HG02610 (cell line): ENCODE measurements at regions not wholly inside any gene's neighbourhood (a gene's known extent, or its start where the extent isn't known, plus 50 kb on each side); places are given as distances from the start of the nearest gene placed in this dataset.

Source experiments
- ATAC-seq: cut with Tn5 transposase; IDR thresholded peaks from one replicate; pipeline ENCODE4 v1.9.1; 2021; ENCODE audit warnings: mild to moderate bottlenecking, moderate library complexity; ENCODE audit not compliant: unreplicated experiment

DNA sequence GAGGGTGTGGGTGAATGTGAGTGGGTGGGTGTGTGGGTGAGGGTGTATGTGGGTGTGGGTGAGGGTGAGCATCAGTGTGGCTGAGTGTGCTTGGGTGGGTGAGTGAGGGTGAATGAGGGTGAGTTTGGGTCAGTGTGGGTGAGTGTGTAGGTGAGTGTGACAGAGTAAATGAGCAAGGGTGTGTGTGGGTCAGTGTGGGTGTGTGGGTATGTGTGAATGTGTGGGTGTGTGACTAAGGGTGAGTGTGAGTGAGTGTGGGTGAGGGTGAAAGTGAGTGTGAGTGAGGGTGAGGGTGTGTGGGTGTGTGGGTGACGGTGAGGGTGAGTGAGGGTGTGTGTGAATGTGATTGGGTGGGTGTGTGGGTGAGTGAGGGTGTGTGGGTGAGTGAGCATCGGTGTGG, 1676.7 kb upstream of the TENM3 start:
- ATAC-seq, result no peak

DNA sequence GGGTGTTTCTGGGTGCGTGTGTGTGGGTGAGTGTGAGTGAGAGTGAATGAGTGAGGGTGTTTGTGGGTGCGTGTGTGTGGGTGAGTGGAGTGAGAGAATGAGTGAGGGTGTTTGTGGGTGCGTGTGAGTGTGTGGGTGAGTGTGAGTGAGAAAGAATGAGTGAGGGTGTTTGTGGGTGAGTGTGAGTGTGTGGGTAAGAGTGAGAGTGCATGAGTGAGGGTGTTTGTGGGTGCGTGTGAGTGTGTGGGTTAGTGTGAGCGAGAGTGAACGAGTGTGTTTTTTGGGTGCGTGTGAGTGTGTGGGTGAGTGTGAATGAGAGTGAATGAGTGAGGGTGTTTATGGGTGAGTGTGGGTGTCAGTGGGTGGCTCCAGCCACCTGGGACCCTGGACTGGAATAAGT, 1676.1 kb upstream of the TENM3 start:
- no peak for ATAC-seq

DNA sequence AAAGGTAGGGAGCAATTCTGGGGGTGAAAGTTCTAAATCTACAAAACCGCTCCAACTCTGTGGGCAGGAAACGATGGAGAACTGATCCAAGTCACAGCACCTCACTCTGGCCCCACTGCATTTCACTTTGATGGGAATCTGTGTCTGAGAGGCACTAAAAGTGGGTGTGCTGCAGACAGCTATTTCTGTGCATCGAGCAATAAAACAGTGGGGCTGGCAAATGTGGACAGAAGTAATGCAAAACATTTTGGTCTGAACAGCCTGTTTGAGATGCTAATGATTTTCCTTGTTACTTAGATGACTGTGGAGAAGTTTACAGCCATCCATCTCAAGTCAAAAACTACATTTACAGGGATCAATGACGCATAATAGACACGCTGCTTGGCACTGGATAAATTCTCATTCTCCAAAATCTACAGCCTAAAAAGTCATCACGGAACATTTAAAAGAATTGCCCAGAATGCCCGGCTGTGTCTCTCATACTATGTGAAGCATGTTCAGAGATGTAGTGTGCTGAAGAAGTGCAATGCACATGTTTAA, 1671.6 kb upstream of the TENM3 start:
- ATAC-seq, result no peak

DNA sequence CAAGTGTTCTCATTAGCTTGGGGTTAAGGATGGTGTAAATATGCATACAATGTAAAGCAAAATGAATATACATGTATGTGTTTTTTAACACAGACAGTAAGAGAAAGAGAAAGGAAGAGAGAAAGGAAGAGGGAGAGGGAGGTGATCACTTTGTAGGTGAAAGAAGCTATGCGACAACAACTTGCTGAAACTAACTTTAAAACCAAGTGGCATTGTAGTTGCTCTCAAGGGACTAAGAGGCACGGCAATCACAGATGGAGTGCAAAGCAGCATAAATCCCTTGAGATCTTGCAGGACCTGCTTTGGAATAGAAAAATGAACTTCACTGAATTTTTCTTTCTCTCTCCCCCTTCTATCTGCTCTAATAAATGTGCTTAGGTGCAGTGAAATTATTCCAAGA, 1665.0 kb upstream of the TENM3 start:
- ATAC-seq, result no peak

DNA sequence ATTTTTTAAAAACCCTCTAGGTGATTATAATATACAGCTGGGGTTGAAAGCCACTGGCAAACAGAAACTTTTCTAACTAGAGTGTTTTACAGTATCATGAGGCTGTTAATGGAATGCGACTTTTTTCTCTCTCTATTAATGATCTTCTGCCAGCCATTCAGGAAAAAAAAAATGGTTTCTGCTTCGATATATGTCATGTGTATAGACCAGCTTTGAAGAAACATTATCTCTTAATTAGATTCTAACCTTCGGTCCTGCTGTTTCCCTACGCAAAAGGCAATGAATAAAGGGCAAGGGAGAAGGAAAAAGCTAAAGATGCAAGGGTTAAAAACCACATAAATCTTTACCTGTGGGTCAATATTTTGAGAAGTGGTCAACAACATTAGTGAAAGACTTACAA, 1662.1 kb upstream of the TENM3 start:
- no peak for ATAC-seq

DNA sequence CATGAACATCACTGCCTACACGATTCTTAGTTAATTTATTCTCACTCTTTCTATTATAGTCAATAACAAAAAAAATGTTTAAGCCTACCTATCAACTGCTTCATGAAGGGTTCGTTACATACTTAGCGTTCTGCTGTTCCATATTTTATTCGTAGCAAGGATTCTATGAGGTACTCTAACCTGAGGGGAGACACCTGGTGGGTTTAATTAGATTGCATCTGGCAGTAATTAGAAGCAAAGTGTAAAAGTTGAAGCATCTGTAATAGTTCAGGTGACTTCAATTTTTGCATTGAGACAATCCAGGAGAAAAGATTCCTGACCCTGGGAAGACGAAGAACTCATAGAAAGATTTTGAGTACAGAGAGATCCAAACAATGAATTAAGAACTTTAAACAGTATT, 1655.8 kb upstream of the TENM3 start:
- no peak for ATAC-seq

DNA sequence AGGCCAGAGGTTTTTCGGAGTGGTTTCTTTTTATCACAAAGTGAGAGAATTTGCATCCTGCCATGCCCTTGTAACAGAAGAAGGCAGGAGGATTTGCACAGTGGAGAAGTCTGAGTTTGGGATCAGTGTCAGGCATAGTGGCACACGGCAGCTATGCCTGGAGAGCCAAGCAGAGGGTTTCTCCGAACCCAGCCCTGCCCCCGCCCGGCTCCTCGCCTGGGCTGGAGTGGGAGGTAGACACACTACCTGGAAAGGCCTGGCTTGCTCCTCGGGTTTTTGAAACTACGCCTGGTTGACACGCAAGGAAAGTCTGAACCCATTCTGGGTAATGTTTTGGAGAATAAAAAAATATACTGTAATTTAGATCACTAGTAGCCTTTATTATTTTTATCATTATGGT, 1653.6 kb upstream of the TENM3 start:
- ATAC-seq, result no peak

DNA sequence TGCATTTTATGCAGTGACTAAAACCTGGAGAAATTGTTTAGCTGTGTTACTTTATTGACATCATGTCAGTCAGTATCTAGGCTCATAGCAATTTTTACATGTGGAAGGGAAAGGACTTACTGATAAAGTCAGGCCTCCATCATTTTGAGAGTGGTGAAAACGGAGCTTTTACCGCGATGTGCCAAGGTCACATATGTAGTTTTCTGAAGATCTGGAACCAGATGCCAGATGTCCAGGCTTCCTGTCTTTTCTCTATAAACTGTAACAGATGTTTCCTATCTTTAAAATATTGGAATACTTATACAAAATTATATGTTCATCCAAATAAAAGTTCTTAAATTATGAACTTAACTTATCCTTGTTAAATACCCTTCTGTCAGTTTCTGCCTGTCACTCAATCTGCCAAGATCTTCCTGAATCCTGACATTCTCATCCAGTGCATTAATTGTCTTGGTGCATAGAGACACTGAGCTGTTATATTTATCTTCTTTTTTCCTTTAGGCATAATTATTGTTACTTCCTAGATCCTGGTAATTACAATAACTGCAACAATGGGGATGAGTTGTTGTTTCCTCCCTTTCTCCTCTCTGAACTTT, 1646.2 kb upstream of the TENM3 start:
- ATAC-seq, result no peak

DNA sequence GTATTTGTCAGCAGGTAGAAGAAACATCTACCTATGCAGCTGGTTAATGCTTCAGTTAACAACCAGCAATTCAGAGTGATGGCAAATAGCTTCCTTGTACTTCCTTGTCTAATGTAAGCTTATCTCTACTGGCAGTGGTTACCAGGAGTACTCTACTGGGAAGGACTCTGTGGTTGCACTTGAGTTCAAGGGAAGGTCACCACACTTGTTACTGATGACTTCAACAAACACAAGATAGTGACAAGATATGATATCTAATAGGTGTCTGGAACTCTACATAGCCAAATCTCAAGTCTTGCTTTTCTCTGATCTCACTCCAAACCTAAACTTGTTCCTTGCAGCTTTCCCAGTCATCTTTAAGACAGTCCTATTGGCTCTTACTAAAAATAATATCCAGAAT, 1644.9 kb upstream of the TENM3 start:
- ATAC-seq, result no peak

DNA sequence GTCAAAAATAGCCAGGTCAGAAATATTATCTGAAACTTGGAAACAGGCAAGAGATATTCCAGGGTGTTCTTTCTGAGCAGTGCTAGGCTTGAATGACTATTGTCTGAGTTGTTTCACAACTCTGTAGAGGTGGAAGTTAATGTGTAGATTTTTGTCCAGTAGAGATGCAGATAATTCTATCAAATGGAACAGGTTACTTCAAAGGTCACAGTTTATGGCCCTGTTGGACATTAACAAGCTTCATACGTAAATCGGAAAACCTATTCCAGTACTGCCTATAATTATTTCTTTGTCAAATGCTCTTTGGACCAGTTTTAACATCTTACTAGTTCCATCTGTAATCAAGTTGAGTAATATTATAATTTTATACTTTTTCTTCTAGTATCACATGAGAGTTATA, 1639.4 kb upstream of the TENM3 start:
- ATAC-seq, result no peak

DNA sequence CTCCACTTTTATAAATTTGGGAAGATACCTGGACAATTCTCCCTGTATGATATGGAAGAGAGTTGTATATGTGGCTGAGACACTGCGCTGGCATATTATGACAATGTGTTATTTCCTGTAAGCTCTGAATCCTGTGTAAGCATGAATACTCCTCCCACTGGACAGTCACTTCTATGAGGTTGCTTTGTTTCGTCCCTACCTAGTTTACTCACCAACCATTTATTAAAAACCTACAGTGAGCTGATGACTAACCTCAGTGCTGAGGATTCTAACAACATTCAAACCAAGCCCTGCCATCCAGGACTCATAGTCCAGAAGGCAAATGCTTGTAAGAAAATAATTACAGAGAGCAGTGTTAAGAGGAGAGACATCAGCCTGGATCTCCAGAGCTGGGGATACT, 1632.9 kb upstream of the TENM3 start:
- ATAC-seq, result no peak

DNA sequence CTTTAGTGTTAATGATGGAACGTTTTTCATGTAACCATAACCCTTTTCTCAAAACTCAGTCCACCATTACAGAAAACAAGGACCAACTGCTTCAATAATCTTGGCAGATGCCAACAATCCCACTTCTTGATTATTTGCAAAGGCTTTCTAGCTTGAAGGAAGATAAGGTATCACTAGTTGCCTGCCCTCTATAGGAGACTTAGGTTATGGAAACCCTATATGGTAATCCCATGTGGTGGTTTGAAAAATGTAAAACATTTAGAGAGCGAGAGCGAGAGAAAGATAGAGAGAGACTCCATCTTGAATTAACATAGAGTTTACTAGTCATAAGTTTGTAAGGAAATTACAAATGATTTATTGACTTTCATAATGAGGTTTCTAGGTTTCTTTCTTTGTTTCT, 1627.5 kb upstream of the TENM3 start:
- no peak for ATAC-seq

DNA sequence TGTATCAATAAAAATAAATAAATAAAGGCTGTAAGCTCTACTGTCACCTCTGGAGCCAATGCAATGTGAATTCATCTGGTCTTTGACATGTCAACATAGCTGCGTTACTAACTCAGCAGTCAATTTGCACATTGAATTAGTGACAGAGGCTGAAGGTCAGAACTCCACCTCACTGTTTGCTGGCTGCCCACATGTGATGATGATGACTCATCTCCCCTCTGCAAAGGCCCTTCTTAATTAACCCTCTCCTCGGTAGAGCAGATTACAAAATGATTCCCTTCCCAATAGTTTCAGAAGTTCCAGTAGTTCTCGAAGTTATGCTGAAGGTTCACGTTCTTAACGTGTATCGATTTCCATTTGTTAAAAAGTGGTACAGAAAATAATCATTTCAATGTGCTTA, 1626.0 kb upstream of the TENM3 start:
- no peak for ATAC-seq

DNA sequence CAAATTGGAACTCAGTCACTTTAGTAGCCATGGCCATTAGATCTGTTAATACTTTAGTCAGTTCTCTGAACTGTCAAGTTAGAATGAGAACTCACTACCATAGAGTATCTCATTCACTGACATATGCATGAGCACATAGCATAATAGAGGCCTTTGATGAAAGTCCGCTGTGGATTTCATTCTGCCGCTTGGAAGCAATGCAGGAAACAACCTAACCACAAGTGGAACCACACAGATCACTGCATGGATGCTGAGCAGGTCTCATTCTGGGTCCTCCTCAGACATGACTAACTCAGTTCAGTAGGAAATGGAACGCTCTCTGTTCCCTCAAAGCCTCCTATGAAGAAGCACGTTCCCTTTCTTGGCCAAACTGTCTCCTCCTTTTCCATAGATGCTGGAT, 1624.8 kb upstream of the TENM3 start:
- ATAC-seq, result no peak

DNA sequence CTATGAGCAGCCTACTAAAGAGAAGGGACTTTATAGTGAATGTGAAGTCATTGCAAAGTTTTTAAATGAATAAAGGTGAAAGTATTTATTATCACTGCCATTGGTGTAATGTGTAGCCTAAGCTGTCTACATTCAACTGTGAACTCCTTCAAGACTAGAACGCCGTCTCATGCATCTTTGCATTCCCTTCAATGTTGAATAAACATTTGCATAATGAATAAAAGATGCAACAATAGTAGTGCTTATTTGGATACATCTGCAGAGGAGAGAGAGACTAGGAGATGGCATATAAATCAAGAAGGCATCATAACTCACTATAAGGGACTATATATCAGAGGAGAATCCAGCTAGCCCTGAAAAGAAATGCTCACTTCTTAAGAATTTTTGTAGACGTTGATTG, 1623.8 kb upstream of the TENM3 start:
- ATAC-seq, result no peak

DNA sequence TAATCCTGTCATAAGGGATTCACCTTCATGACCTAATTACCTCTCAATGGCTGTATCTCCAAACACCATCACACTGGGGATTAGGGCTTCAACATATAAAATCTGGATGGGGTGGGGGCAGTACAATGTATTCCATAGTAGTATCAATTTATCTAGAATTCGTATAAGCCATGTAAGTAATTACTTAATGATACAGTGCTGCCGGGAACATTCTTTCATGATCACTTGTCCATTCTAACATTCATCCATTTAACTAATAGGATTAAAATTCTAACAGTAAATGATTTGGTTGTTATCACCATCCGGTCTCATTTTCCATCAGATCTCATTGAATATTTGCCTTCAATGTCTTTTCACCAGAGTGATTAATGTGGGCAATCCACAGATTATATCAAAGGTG, 1620.9 kb upstream of the TENM3 start:
- ATAC-seq, result no peak

DNA sequence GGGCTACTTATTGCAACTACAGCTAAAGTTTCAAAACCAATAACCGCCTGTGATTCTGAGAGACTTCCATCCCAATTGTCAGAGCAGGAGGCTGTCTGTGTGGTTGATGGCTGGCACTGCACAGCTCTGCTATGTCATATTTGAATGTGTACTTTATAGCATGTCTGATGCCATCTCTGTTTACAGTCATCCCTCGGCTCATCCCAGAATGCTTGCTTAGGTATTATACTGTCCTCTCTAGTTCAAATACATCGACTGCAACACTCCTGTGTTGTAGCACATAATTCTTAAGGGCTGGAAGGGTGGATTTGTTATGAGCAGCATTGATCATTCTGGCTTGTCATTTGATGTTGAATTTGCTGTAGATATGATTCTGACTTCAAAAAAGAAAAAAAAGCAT, 1617.5 kb upstream of the TENM3 start:
- no peak for ATAC-seq

DNA sequence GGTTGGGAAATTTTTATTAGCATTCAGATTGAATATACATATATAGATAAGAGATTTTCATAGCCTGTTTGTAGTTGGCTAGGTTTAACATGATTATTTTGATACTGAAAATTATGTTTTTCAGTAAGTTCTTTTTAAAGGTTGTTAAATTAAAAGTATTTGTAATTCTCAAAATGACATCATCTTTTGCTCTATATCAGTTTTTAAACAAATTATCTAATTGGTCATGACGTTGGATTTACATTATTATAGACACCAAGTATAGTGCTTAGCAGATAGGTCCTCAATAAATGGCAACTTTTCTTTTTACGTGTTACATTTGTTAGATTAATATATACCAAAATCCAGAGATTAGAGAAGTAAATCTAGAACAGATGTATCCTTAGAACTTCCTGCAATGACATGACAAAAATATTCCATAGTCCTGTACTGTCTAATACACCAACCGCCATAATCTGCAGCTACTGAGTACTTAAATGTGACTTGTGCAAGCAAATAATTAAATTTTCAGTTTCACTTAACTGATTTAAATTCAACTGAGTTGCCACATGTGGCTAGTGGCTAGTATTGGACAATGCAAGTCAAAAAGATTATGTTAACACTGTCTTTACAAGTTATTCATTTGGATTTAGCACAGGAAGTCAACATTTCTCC, 1613.1 kb upstream of the TENM3 start:
- no peak for ATAC-seq

DNA sequence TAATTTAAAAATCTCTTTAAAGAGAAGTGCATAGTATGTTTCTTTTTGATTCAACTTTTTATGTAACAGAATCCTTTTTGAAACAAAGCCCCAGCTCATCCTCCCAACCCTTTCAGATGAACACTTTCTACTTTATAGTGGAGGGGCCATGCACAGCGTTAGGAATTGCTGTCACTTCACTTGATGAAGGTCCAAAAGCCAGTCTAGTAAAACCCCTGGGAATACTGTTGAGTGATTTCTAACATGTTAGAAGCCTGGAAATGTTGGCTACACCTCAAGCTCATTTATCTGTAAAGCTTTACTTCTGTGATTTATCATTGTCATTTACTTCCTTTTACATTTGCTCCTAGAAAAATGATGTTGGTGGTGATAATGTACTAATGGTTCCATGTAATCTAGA, 1608.9 kb upstream of the TENM3 start:
- ATAC-seq, result no peak

DNA sequence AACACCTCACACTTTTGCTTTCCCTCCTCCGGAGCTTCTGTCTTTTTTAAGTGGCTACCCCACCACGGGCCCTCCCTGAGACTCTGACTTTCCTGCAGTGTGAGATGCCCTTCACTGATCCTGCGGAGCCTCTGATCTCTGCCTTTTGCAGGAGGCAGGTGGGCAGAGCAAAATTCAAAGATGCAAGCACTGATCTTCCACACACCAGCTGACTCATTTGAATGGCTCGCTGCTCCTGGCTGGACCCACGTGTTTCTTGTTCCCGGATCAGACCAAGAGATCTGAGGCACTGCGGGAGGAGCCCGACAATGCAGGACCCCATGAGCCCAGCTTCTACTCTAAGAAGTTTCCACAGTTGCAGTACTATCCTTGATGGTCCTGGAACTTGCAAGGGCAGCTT, 1607.9 kb upstream of the TENM3 start:
- no peak for ATAC-seq

DNA sequence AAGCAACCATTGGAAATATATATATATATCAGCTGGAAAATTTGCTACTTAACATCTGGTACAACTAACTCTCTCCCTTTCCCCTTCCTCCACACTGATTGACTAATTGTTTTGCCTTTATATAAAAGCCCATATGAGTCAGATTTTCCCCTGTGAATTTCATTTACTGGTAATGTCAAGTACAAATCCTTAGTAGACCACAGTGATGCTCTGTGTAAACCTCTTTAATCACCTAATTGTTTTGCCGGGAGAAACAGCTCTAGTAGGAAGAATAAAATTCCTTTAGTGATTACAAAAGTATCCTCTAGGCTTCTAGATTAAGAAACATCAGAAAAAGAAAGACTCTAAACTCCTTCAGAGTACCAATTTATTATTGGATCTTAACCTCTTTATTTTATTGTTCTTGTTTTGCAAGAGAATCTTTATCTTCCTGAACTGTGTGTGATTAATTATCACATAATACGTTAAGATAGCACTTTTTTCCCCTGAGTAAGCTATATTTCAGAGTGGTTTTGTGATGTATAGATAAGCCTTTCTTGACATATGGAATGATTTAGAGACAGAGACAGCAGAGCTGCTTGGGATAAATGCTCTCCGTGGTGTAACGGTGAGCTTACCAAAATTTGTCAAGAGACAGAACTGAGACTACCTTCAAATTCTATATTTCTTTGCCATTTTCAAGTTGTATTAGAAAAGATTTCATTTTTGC, 1606.4 kb upstream of the TENM3 start:
- ATAC-seq, result peak; percentile 5

DNA sequence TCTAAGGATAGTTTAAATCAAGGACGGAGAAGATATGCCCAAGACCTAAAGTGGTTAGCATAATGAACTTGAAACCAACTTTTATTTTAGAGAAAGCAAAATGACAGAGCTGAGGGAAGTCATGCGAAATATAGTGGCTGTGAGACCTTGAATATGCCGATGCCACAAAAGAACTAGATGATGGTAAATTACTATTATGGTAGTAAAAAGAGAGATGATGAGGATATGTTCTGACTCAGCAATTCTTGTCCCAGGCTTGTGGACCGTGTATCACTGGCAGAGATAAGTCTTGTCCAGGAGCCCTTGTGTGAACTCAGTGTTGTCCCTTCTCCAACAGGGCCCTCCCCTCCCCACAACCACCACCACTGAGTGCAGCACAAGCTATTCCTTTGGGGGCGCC, 1605.6 kb upstream of the TENM3 start:
- ATAC-seq, result peak; percentile 74
